ENCODE measurements at regions not wholly inside any gene's neighbourhood (a gene's known extent, or its start where the extent isn't known, plus 50 kb on each side); places are given as distances from the start of the nearest gene placed in this dataset.

DNA sequence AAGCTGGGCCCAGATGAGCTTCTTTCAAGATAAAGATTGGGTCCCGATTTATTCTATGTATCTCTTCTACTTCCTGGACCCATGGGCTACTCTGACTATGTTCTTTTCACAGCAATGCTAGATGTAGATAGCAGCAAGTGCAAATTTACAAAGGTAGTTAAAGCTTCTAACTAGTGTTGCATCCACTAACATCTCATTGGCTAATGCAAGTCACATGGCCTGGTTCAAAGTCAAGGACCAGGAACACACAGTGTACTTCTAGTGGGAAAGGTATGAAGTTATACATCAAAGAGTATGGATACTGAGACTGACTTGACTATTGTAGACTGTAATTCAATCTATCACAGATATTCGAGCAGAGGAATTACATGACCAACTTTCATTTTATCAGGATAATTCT is 588.8 kb downstream of the PLA2G4A start:
- DNase-seq (ENCODE audit: low read depth in 2 of 2): no peak

DNA sequence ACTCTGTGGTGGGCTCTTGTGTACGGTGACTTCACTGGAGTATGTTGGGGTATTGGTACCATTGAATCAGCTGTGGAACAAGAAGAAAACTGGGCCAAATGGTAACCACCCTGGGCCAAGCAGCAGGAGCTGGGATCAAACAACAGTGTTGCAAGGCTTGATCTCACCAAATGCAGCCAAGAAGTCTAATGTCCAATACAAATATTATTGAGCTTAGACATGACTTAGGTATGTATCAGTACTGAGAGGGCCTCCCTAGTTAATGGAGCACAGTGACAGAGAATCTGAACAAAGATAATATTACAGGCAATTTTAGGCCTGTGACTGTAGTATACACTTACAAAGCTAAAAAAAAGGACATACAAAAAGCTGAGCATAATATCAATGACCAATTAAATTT is 604.8 kb downstream of the PLA2G4A start:
- no peak for DNase-seq (ENCODE audit: low read depth in 2 of 2)

DNA sequence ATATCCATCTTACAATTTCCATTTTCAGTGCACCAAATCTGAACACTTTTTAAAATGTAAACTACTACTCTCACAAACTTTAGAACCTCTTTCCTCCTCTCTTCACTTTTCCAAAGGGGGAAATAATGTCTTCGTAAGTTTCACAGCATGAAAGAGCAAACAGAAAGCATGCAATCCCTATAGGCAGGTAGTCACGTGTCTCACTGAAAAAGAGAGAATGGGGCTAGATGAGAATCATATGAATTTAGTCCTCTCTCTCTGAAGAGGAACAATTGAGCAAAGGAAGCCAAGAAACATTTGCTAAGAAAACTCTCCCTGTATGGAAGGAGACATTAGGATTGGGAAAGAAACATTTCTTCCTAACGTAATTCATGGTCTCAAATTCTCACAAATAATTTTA is 613.9 kb downstream of the PLA2G4A start:
- DNase-seq (ENCODE audit: low read depth in 2 of 2): no peak

DNA sequence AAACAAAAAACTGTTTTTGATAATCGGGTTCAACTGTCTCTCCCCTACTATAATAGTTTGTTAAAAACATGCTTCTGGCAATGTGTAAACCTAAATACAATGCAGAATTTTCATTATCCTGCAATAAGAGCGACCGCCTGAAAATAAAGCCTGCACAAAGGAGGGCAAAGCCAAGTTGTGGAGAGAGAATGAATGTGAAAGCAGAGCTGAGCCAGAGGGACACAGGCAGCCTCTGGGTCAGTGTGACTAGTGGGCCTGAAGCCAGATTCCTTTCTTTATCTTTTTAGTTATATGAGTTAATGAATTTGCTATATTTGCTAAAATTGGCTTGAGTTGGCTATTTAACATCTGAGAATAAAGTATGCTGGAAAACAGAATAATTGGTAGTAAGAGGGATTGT is 615.2 kb downstream of the PLA2G4A start:
- no peak for DNase-seq (ENCODE audit: low read depth in 2 of 2)

DNA sequence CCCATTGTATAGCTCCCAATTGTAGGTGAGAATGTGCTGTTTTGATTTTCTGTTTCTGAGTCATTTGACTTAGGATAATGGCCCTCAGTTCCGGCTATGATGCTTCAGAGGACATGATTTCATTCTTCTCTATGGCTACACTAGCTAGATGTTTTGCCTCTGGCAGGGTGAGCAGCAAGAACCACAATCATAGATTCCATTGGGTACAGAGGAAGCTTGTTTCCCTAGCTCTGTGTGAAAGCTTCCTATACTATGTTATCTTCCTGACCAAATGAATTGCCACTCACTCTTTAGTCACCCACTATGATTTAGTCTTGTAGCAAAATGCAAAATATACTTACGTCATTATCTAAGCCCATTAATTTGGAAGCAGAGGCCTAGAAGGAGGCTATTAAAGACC is 616.3 kb downstream of the PLA2G4A start:
- no peak for DNase-seq (ENCODE audit: low read depth in 2 of 2)

DNA sequence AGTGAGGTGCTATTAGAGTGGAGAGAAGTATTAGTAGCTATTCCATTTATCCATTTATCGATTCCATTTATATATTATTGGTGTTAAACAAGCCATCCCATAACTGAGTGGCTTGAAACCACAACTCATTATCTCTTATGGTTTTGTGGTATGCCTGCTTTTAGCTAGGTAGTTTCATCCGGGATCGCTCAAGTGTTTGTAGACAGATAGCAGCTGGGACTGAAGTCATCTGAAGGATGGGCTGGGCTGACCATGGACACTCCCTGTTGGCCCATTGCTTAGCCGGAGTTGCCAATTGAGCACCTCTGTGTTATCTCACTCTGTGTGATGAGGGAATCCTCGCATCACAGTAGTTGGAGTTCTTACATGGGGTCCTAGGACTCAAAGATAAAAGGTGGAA is 622.5 kb downstream of the PLA2G4A start:
- no peak for DNase-seq (ENCODE audit: low read depth in 2 of 2)

DNA sequence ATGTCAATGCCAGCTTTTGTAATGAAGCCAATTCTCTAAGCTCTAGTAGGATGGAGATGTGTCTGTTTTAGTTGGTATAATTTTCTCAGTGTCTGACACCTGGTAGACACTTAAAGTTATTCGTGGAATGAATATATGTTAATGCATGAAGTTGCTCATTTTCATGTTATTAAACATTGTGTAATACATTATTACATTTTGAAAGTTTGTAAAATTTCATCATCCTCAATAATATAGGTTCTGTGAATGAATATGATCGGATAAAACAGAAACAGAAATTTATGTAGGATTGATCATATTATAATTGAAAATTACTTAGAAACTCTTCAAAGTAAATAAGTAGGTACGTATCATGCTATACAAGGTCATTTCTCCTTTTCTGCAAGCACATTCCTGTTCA is 625.3 kb downstream of the PLA2G4A start:
- no peak for DNase-seq (ENCODE audit: low read depth in 2 of 2)

DNA sequence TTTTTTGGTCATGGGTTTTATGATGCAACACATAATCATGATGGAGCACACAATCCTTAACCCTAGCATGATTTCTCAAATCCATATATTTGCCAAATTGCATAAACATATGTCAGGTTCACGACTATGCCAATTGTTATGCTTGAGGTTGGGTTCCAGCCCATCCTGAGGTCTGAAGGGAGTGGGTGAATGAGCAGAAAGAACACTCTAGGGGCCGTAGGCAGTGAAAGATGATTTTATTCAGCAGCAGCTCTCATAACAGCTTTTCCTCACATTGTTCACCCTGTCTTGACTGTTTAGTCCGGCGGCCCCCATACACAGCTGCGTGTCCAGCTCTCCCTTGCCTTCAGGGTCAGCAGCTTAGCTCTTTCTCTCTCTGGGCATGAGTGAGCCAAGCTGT is 627.7 kb downstream of the PLA2G4A start:
- DNase-seq (ENCODE audit: low read depth in 2 of 2): no peak

DNA sequence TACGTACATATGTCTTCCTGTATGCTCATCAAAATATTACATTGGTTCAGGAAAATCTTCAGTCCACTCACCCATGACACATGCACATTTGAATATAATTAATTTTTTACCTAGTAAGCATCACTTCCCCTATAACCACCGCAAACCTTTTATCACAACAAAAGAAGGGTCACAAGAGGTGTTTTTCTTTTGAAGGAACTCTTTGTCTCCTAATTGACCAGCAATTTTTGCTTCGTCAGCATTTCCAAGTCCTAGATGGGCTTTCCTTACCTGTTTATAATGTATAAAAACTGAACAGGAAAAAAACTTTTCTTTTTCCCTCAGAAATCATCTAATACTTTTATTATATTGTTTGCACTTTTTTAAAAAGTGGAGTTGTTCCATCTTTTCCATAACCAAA is 631.3 kb downstream of the PLA2G4A start:
- no peak for DNase-seq (ENCODE audit: low read depth in 2 of 2)

DNA sequence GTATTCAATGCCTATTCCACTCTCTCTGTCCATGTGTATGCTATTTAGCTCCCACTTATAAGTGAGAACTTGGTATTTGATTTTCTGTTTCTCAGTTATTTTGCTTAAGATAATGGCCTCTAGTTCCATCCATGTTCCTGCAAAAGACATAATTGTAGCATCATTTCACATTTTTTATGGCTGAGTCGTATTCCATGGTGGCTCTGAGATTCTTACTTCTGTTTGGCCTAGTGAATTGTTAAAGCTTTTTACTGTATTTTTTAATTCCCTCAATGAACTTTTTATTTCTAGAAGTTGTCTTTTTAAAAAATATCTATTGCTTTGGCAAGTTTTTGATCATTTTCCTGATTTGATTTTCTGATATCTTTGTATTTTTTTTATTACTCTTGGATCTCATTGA is 635.6 kb downstream of the PLA2G4A start:
- DNase-seq (ENCODE audit: low read depth in 2 of 2): no peak

DNA sequence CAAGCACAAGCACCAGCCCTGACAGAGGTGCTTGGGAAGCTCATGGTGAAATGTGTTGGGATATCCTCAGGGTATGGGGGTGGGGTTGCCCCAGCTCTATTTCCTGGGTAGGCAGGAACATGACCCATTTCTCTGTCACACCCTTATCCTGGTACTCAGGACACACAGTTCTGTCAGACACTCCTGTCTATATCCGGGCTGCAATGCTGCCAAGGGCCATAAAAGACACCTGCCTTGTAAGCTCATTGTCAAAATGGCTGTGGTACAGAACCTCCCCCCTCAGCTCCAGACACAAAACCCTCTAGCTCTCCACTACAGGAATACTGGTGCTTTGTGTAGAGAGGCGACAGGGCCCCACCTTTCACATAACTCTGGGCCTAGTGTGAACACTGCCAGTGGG is 636.7 kb downstream of the PLA2G4A start:
- DNase-seq (ENCODE audit: low read depth in 2 of 2): no peak

DNA sequence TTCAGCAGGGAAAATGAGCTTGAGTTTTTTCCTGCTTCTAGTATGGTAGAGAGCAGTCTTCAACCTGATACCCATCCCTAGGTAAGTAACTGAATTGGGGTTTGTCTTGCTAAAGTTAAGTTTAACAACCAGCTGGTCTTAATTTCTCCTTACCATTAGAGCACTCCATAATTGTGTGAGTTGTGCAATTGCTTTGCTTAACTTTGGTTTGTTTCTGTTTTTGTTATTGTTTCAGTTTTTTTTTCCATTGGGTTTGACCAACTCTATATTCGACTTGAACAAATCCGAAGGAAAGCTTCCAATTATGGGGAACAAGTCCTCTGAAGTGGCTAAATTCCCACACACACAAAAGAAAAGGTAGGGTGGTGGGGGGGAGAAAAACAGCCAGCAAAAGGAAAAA is 641.1 kb downstream of the PLA2G4A start:
- no peak for DNase-seq (ENCODE audit: low read depth in 2 of 2)

DNA sequence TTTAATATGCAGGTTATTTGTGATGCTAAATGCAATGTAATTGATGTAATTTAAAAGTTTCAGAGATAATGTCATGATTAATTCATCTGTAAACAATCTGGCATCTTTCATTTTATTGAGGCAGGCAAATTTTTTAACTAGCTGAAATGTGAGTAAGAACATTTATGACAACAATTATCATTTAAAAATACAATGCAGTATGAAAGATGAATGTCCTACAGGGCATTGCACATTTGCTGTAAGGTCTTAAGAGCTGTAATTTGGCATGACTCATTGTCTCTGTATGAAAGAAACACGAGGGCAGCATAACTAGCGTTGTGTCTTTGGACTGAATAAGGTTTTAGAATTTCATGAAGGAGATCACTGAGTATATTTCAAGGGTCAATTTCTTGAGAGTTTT is 642.8 kb downstream of the PLA2G4A start:
- DNase-seq (ENCODE audit: low read depth in 2 of 2): no peak

DNA sequence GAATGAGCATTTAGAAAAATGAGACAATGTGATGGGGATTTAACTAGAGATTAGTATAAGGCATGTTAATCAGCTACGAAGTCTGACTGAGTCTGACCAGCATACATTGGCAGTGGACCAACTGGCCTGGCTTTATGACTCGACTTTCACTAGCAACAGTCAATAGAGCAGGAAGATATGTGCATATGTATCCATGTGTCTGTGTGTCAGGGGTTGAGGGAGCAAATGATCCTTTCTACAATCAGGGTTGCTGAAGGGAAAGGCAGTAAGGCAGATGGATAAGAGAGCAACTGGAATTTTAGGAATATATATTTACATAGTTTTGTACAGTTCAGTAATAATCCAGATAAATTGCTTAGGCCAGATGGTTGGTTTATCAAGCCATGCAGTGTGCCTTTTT is 645.6 kb downstream of the PLA2G4A start:
- DNase-seq (ENCODE audit: low read depth in 2 of 2): no peak

DNA sequence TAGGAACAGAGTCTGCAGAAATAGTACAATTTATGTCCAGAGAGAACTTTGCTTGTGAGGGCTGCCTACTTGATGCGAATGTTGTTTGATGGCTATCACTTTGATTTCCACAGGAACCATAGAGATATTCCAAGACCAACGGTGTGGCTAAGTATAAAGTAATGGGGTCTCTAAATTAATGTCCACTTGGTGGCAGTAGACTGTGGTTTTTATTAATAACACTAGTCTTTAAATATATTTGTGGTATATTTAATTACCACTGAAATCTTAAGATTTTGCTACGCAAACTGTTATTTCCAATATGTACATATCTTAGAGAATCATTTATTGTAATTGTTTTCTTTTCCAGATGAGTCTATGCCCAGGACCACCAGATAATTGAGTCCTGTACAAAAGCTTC is 647.9 kb downstream of the PLA2G4A start:
- DNase-seq (ENCODE audit: low read depth in 2 of 2): no peak

DNA sequence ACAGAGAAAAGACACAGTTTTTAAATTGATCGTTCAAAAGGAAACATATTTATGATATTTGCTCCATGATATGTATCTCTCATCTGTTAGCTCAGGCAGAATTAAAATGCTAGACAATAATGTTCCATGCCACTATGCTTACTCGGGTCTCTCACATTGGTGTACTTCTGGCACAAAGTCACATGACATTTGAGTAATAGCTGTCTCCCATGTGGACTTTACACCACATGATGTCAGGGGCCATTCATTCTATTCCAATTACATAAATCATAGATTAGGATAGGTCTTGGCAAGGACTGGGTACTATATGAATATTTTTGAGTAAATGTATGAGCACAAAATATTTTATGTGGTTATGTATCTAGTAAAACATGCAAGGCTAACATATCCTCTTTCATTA is 648.4 kb downstream of the PLA2G4A start:
- no peak for DNase-seq (ENCODE audit: low read depth in 2 of 2)

DNA sequence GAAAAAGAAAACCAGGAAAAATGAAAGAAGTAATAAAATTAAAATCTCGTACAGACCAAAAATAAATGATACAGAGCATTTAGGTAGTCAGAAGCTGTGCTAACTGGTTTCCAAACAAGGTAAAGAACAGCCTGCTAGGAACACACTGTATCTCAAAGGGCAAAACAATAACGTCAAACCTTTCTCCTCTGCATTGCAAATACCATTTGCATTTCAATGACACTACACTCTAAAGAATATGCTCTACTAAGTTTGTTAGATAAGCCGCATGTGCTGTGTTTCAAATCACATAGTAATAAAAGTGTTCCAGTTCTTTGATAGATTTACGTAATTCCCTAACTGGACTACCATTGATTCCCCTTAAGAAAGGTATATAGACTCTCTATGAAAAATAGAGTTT is 648.8 kb downstream of the PLA2G4A start:
- no peak for DNase-seq (ENCODE audit: low read depth in 2 of 2)

DNA sequence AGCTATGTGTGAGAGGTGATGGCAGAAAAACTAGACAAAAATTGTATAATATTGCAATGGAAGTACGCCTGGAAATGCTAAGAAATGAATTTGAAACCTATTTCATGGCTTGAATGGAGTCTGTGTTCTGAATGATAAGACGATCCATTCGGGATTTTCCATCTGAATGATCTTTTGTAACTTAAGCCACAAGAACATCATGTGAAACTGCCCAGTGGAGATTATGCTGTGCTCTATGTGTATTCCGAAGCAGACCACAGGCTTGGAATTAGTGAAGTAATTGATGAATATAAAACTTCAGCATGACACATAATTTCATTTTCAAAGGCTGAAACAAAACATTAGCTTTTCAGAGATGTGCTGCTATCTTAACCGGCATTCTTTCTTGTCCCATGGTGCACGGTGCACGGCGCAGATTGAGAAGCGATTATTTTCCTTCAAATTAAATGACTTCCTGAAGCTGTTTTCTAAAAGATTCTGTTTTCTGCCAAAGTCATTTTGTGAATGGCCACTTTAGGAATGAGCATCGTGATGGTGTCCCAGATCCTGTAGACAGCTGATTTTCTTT is 652.9 kb downstream of the PLA2G4A start:
- no peak for DNase-seq (ENCODE audit: low read depth in 2 of 2)

DNA sequence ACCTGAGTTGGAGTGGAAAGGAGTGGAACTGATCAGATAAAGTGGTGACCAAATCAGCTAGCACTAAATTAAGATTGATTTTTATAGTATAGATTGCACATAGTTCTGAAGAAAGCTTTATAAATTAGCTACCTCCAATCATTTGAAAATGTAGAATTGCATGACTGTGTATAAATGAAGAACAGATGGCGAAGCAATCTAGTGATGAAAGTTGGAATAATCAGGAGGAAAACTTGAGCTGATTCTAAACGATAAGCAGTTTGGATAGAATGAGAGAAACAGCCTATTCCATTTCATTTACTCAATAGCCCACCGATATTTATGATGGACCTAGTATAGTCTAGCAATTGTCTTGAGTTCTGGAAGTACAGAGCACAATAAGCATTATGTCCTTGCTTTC is 661.5 kb downstream of the PLA2G4A start:
- DNase-seq (ENCODE audit: low read depth in 2 of 2): no peak

DNA sequence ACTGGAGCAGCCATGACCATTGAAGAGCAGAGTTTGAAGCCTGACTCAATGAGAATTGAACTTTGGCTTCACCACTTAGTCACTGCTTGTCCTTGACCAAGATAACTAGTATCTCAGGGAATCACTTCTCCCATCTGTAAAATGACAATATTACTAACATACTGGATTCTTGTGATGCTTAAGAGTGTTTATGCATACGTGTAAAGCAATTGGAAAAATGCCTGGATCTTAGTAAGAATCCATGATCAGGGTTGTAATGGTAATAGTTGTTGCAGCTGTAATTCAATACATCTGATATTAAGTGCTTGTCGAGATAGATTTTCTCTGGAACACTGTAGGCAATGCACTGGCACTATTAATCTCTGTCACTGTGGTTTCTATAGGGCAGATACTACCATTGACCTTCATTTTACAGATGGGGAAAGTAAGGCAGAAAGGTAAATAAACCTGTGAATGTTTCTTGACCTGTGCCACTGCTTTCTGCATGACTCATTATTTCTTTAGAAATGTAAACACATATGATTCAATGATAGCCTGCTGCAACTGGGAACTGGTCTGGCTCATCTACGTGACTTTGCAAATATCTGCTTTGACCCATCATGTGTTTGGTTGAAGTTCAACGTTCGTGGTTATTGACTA is 662.5 kb downstream of the PLA2G4A start:
- DNase-seq (ENCODE audit: low read depth in 2 of 2): no peak

DNA sequence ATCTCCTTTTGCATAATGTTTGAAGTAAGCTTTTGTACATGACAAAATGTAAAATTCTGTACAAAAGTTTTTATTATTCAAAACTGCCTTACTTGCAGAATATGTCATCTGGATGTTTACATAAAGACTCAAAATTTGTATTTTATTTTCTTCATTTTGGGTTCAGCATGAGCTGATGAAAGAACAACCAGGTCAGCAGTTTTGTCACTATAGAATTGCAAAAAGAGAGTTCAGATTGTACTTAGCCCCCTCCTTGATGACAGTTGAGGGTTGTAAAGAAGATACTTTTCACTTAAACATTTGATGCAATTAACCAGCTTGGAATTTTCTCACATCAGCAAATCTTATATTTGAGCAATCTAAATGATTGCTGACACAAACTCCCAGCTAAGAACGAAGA is 669.3 kb downstream of the PLA2G4A start:
- DNase-seq (ENCODE audit: low read depth in 2 of 2): no peak

DNA sequence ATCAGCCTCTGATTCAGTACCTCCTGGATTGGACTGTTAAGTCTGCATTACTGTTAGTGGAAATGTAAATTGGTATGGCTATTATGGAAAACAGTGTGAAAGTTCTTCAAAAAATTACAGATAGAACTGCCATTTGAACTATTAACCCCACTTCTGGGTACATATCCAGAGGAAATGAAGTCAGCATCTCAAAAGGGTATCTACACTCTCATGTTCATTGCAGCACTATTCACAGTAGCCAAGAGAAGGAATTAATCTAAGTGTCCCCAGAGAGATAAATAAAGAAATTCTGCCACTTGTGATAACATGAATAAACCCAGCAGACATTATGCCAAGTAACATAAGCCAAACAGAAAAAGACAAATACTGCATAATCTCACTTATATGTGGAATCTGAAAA is 676.0 kb downstream of the PLA2G4A start:
- no peak for DNase-seq (ENCODE audit: low read depth in 2 of 2)

DNA sequence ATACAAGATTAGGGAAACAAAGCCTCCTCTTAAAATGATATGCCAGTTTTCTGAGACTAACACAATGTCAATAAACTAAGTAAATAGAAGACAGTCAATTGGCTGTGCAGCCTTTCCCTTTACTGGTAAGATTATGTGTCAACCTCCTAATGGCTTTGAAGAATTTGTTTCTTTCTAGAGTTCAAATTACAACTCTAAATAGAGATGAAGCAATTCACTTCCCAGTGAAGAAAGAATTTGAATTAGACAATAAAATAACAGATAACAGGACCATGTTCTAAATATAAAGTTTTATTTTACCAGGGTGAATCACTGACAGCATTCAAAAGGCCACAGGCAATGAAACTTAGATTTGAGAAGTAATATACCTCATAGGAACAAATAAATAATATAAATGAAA is 680.3 kb downstream of the PLA2G4A start:
- no peak for DNase-seq (ENCODE audit: low read depth in 2 of 2)

DNA sequence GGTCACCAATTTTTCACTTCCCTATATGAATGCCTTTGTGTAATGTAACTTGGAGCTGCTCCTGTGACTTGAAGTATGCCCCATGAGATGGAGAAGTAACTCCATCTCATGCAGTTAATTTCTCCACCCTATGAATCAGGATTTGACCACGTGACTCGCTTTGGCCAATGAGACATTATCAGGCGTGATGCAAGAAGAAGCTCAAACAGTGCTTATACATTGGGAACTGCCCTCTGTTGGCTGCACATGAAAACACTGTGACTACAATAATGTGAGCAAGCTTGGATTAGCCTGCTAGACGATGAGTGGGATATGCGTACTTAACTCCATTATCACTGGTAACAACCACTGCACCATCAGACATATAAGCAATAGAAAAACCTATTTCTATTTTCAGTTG is 684.4 kb downstream of the PLA2G4A start:
- DNase-seq (ENCODE audit: low read depth in 2 of 2): no peak

Measured in stimulated activated CD8-positive, alpha-beta memory T cell treated with anti-CD3 and anti-CD28 coated beads, Interleukin-2, amount 100 ng/mL, for 48 hours (primary cell).